ENCODE measurements at regions not wholly inside any gene's neighbourhood (a gene's known extent, or its start where the extent isn't known, plus 50 kb on each side); places are given as distances from the start of the nearest gene placed in this dataset.

DNA sequence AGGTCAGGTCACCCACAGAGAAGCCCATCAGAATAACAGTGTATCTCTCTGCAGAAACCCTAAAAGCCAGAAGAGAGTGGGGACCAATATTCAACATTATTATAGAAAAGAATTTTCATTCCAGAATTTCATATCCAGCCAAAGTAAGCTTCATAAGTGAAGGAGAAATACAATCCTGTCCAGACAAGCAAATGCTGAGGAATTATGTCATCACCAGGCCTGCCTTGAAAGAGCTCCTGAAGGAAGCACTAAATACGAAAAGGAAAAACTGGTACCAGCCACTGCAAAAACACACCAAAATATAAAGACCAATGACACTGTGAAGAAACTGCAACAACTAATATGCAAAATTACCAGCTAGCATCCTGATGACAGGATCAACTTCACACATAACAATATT is 260.0 kb upstream of the KYNU start:
- TF ChIP-seq CTCF (IDR thresholded peaks at IDR 0.05 in 4 of 5, conservative IDR thresholded peaks at IDR 0.05 in 1 of 5): no peak
- no peak for TF ChIP-seq POLR2A (IDR thresholded peaks at IDR 0.05)

All from gastrocnemius medialis (tissue), 4 donors.